ENCODE measurements at regions not wholly inside any gene's neighbourhood (a gene's known extent, or its start where the extent isn't known, plus 50 kb on each side); places are given as distances from the start of the nearest gene placed in this dataset.

DNA sequence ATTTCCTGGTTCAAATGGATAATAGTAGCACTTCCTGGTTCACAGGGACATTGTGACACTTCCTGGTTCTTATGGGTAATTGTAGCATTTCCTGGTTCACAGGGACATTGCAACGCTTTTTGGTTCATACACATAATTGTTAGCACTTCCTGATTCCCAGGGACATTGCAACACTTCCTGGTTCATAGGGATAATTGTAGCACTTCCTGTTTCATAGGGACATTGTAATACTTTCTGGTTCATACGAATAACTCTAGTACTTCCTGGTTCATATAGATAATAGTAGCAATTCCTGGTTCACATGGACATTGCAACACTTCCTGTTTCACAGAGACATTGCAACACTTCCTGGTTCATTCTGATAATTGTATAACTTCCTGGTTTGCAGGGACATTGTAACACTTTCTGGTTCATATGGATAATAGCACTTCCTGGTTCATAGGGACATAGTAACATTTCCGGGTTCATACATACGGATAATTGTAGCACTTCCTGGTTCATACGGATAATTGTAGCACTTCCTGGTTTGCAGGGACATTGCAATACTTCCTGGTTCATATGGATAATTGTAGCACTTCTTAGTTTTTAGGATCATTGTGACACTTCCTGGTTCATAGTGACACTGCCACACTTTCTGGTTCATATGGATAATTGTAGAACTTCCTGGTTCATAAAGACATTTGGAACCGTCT, 61.6 kb upstream of the CD99 start:
- no peak overlapping the region for H3K4me3 ChIP-seq (ENCODE audit: low read depth, poor library complexity, severe bottlenecking)
- 75 to 77% methylated on average over 6 of the region's 6 CpGs for WGBS, 2 donors
- intact Hi-C loops (cut with DNase I; ENCODE audit: low total_unique reads): no loop called here

DNA sequence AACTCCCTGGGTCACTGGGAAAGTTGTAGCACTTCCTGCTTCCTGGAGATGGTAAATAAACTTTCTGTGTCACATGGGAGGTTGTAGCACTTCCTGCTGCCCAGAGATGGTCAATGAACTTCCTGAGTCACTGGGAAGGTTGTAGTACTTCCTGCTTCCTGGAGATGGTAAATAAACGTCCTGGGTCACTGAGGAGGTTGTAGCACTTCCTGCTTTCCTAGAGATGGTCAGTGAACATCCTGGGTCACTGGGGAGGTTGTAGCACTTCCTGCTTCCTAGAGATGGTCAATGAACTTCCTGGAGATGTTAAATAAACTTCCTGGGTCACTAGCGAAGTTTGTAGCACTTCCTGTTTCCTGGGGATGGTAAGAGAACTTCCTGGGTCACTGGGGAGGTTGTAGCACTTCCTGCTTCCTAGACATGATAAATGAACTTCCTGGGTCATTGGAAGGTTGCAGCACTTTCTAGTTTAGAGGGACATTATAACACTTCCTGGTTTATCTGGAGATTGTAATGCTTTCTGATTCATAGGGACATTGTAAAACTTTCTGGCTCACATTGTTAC, 62.3 kb upstream of the CD99 start:
- WGBS, 2 donors: 66 to 74% methylated on average over 2 of the region's 2 CpGs
- intact Hi-C loops (cut with DNase I; ENCODE audit: low total_unique reads): no loop called here
- TF ChIP-seq POLR2A (IDR thresholded peaks at IDR 0.05): no peak
- TF ChIP-seq, protein P1, sequence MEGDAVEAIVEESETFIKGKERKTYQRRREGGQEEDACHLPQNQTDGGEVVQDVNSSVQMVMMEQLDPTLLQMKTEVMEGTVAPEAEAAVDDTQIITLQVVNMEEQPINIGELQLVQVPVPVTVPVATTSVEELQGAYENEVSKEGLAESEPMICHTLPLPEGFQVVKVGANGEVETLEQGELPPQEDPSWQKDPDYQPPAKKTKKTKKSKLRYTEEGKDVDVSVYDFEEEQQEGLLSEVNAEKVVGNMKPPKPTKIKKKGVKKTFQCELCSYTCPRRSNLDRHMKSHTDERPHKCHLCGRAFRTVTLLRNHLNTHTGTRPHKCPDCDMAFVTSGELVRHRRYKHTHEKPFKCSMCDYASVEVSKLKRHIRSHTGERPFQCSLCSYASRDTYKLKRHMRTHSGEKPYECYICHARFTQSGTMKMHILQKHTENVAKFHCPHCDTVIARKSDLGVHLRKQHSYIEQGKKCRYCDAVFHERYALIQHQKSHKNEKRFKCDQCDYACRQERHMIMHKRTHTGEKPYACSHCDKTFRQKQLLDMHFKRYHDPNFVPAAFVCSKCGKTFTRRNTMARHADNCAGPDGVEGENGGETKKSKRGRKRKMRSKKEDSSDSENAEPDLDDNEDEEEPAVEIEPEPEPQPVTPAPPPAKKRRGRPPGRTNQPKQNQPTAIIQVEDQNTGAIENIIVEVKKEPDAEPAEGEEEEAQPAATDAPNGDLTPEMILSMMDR (IDR thresholded peaks at IDR 0.05): no peak
- DNase-seq (ENCODE audit: low spot score in 2 of 2): peak in 1 of 2 donors; percentile 9
- no peak overlapping the region for H3K4me3 ChIP-seq (ENCODE audit: low read depth, poor library complexity, severe bottlenecking)

More for the DNA sequence above, 61.6 kb upstream of the CD99 start:
- no peak for DNase-seq (ENCODE audit: low spot score in 2 of 2)
- TF ChIP-seq POLR2A (IDR thresholded peaks at IDR 0.05): no peak
- TF ChIP-seq, protein P1 (IDR thresholded peaks at IDR 0.05): no peak

- intact Hi-C loops (cut with DNase I; ENCODE audit: low total_unique reads): no loop called here
- H3K4me3 ChIP-seq (ENCODE audit: low read depth, poor library complexity, severe bottlenecking): no peak overlapping the region
- 40 to 55% methylated on average over 3 of the region's 3 CpGs for WGBS, 2 donors
- DNase-seq (ENCODE audit: low spot score in 2 of 2): peak in 1 of 2 donors; percentile 25
- TF ChIP-seq POLR2A (IDR thresholded peaks at IDR 0.05): no peak
- TF ChIP-seq, protein P1 (IDR thresholded peaks at IDR 0.05): no peak
Measured at GRCh38 chrX:2627272-2627867, 63.7 kb upstream of the CD99 start.

GRCh38 chrX:2626750-2627149, 64.3 kb upstream of the CD99 start:
- WGBS, 2 donors: 71 to 87% methylated on average over 2 of the region's 2 CpGs
- intact Hi-C loops (cut with DNase I; ENCODE audit: low total_unique reads): no loop called here
- H3K4me3 ChIP-seq (ENCODE audit: low read depth, poor library complexity, severe bottlenecking): no peak overlapping the region
- no peak for TF ChIP-seq POLR2A (IDR thresholded peaks at IDR 0.05)
- TF ChIP-seq, protein P1 (IDR thresholded peaks at IDR 0.05): no peak
- peak in 1 of 2 donors; percentile 7 for DNase-seq (ENCODE audit: low spot score in 2 of 2)

DNA sequence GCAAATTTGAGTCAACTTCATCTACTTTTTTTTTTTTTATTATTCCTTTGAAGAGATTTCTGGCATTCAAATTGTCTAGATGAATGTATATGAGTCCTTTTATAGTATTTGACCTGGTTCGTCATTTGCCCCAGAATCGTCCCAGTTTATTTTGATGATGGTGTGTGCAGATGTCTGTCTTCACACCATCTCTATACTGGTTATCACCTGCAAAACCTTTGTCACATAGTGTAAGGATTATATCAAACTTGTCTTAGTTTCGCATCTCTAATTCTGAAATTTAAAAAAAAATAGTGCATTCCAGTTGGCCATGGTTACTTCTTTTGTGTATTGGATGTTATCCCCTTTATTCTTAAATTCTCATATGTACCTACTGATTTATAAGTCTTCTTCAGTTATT, 70.5 kb upstream of the CD99 start:
- 92 to 97% methylated on average over 3 of the region's 3 CpGs for WGBS, 2 donors
- H3K4me3 ChIP-seq (ENCODE audit: low read depth, poor library complexity, severe bottlenecking): no peak overlapping the region
- no peak for TF ChIP-seq POLR2A (IDR thresholded peaks at IDR 0.05)
- TF ChIP-seq, protein P1 (IDR thresholded peaks at IDR 0.05): no peak
- intact Hi-C loops (cut with DNase I; ENCODE audit: low total_unique reads): no loop called here
- DNase-seq (ENCODE audit: low spot score in 2 of 2): peak in 1 of 2 donors; percentile 7

Measured in lower leg skin (tissue), 4 donors.